Parathyroid adenoma (tissue), 2 donors: ENCODE measurements at regions not wholly inside any gene's neighbourhood (a gene's known extent, or its start where the extent isn't known, plus 50 kb on each side); places are given as distances from the start of the nearest gene placed in this dataset.

Source experiments
- H2AFZ ChIP-seq: fragments of 300-600 bp; sonication (generic); one replicate; pipeline ENCODE4 v1.7.0; 2017; ENCODE audit warnings: antibody characterized with exemption, mild to moderate bottlenecking
- H3K27ac ChIP-seq: fragments of 300-600 bp; sonication (generic); one replicate; pipeline ENCODE4 v1.7.0; 2017
- H3K27me3 ChIP-seq: fragments of 300-600 bp; sonication (generic); one replicate; pipeline ENCODE4 v1.7.0; 2017; ENCODE audit warnings: low read length; ENCODE audit not compliant: control insufficient read depth, insufficient read depth
- H3K36me3 ChIP-seq: fragments of 300-600 bp; sonication (generic); one replicate; pipeline ENCODE4 v1.7.0; 2017; ENCODE audit warnings: low read length; ENCODE audit not compliant: control insufficient read depth, insufficient read depth
- H3K4me1 ChIP-seq: fragments of 300-600 bp; sonication (generic); one replicate; pipeline ENCODE4 v1.7.0; 2017; ENCODE audit warnings: control low read depth
- H3K4me2 ChIP-seq: fragments of 300-600 bp; sonication (generic); one replicate; pipeline ENCODE4 v1.7.0; 2017; ENCODE audit warnings: low read length
- H3K4me3 ChIP-seq: fragments of 300-600 bp; sonication (generic); one replicate; pipeline ENCODE4 v1.7.0; 2017; ENCODE audit warnings: low read depth, low read length
- H3K79me2 ChIP-seq: fragments of 300-600 bp; sonication (generic); one replicate; pipeline ENCODE4 v1.7.0; 2017; ENCODE audit warnings: control low read depth
- H3K9ac ChIP-seq: fragments of 300-600 bp; sonication (generic); one replicate; pipeline ENCODE4 v1.7.0; 2017; ENCODE audit warnings: mild to moderate bottlenecking
- H3K9me3 ChIP-seq: fragments of 300-600 bp; sonication (generic); one replicate; pipeline ENCODE4 v1.7.0; 2017; ENCODE audit warnings: low read length; ENCODE audit not compliant: control insufficient read depth
- CTCF ChIP-seq: fragments of 300-600 bp; sonication (generic); IDR thresholded peaks from one replicate; pipeline ENCODE4 v1.7.0; 2017; ENCODE audit warnings: antibody characterized with exemption, mild to moderate bottlenecking
- donor health status: primary hyperparathyroidism.

GRCh38 chr4:177902386-177902785, 460.1 kb upstream of the AGA start:
- Histone ChIP-seq H3K4me1 (no peaks in the 10 kb centered on the region), H3K4me2 (no peak overlapping the region), H3K27ac (no peak overlapping the region), H3K27me3 (no peaks in the 10 kb centered on the region), H3K79me2 (no peaks in the 10 kb centered on the region), H3K4me3 (no peak overlapping the region), H2AFZ (no peak overlapping the region), H3K36me3 (no peaks in the 10 kb centered on the region), H3K9ac (no peak overlapping the region), H3K9me3 (no peaks in the 10 kb centered on the region)
- no peak for TF ChIP-seq CTCF

GRCh38 chr4:177907736-177908424, 465.6 kb upstream of the AGA start:
- no peaks in the 10 kb centered on the region for H3K79me2 ChIP-seq
- H3K27me3 ChIP-seq, result no peaks in the 10 kb centered on the region
- H2AFZ ChIP-seq, result peak overlapping the region; percentile 38
- no peaks in the 10 kb centered on the region for H3K4me1 ChIP-seq
- peak overlapping the region; percentile 23 for H3K4me3 ChIP-seq
- H3K9ac ChIP-seq, result no peak overlapping the region
- H3K9me3 ChIP-seq, result no peaks in the 10 kb centered on the region
- TF ChIP-seq CTCF, result no peak
- no peaks in the 10 kb centered on the region for H3K36me3 ChIP-seq
- H3K27ac ChIP-seq, result no peak overlapping the region
- H3K4me2 ChIP-seq, result peak overlapping the region; percentile 63

GRCh38 chr4:177921715-177922114, 479.5 kb upstream of the AGA start:
- Histone ChIP-seq H3K36me3 (no peaks in the 10 kb centered on the region), H3K27me3 (no peaks in the 10 kb centered on the region), H3K9ac (no peak overlapping the region), H3K4me3 (no peak overlapping the region), H2AFZ (no peak overlapping the region), H3K79me2 (no peaks in the 10 kb centered on the region), H3K4me1 (no peaks in the 10 kb centered on the region), H3K27ac (no peak overlapping the region), H3K9me3 (no peaks in the 10 kb centered on the region), H3K4me2 (no peak overlapping the region)
- no peak for TF ChIP-seq CTCF

GRCh38 chr4:177923888-177924287, 481.7 kb upstream of the AGA start:
- no peak overlapping the region for H2AFZ ChIP-seq
- H3K4me3 ChIP-seq, result no peak overlapping the region
- H3K27ac ChIP-seq, result no peak overlapping the region
- H3K9ac ChIP-seq, result no peak overlapping the region
- H3K4me1 ChIP-seq, result no peaks in the 10 kb centered on the region
- H3K79me2 ChIP-seq, result no peaks in the 10 kb centered on the region
- H3K36me3 ChIP-seq, result no peaks in the 10 kb centered on the region
- H3K4me2 ChIP-seq, result no peak overlapping the region
- H3K27me3 ChIP-seq, result no peaks in the 10 kb centered on the region
- H3K9me3 ChIP-seq, result no peaks in the 10 kb centered on the region
- TF ChIP-seq CTCF, result no peak

- Histone ChIP-seq H3K9me3 (no peaks in the 10 kb centered on the region), H3K36me3 (no peaks in the 10 kb centered on the region), H3K9ac (no peak overlapping the region), H3K4me2 (no peak overlapping the region), H3K79me2 (no peaks in the 10 kb centered on the region), H2AFZ (no peak overlapping the region), H3K27ac (no peak overlapping the region), H3K4me1 (no peaks in the 10 kb centered on the region), H3K27me3 (no peaks in the 10 kb centered on the region), H3K4me3 (no peak overlapping the region)
- TF ChIP-seq CTCF, result no peak
Observed at GRCh38 chr4:177937041-177937440, 494.8 kb upstream of the AGA start.
